ENCODE measurements at regions not wholly inside any gene's neighbourhood (a gene's known extent, or its start where the extent isn't known, plus 50 kb on each side); places are given as distances from the start of the nearest gene placed in this dataset.
"Not testable (repeated sequence)": the region's sequence is repeated elsewhere in the genome, so short reads cannot be mapped to it uniquely, and the experiment has no call there.

DNA sequence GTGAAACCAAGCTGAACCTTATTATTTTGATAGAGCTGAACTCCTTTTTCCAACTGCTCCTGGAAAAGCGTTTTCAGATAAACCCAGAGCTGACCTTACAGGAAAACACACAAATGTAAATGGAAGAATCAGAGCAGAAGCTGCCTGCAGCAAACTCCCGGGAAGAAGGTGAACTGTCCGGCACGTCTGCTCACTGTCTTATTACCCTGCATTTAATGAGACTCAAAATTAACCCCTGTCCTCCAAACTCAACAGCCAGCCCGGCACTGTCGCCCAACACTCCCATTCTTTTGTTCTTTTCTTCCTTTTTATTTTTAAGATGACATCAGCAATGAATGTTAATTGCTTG lies 1046.9 kb upstream of the FLRT2 start:
- no peak overlapping the region for H3K4me2 ChIP-seq
- H3K4me3 ChIP-seq = no peak overlapping the region

DNA sequence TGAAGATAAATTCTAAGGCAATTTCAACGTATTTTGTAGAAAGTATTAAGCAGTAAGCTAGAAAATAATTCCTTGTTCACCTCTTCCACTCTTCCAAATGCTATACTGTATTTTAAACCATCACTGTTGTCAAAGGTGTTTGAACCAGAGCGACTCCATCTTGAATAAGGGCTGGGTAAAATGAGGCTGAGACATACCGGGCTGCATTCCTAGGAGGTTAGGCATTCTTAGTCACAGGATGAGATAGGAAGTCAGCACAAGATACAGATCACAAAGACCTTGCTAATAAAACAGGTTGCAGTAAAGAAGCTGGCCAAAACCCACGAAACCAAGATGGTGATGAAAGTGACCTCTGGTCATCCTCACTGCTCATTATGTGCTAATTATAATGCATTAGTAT lies 1045.7 kb upstream of the FLRT2 start:
- FAIRE-seq; ATAC-seq; H3K4me2 ChIP-seq; H3K9me3 ChIP-seq; H3K4me3 ChIP-seq; H3K4me1 ChIP-seq; POLR2A ChIA-PET; H3K27ac ChIP-seq; DNase-seq (ENCODE audit: low read depth in 1 of 2, low spot score in 1 of 2); CTCF ChIA-PET: not testable (repeated sequence)
- WGBS (ENCODE audit: missing lambda C conversion rate) = 8% methylated on average over 4 of the region's 4 CpGs

More for the DNA sequence above, 1046.9 kb upstream of the FLRT2 start:
- CTCF ChIA-PET = no interaction called here
- no peak for FAIRE-seq
- ATAC-seq = no peak
- no peak overlapping the region for H3K27ac ChIP-seq
- H3K9me3 ChIP-seq = no peaks in the 10 kb centered on the region
- TF ChIP-seq FOXS1 (CRISPR knock-in tag; IDR thresholded peaks at IDR 0.05) (no peak), HEYL (CRISPR knock-in tag; IDR thresholded peaks at IDR 0.05) (no peak), EHF (CRISPR knock-in tag; IDR thresholded peaks at IDR 0.05) (no peak), EP300 (IDR thresholded peaks at IDR 0.05) (no peak), NPAS2 (CRISPR knock-in tag; IDR thresholded peaks at IDR 0.05; ENCODE audit: borderline replicate concordance) (no peak), RNF2 (IDR thresholded peaks at IDR 0.05; ENCODE audit: borderline replicate concordance, low read depth) (no peak)
- POLR2A ChIA-PET = no interaction called here
- H3K4me1 ChIP-seq = no peaks in the 10 kb centered on the region
- DNase-seq (ENCODE audit: low read depth in 1 of 2, low spot score in 1 of 2) = no peak
- WGBS (ENCODE audit: missing lambda C conversion rate) = 9% methylated on average over 6 of the region's 6 CpGs

DNA sequence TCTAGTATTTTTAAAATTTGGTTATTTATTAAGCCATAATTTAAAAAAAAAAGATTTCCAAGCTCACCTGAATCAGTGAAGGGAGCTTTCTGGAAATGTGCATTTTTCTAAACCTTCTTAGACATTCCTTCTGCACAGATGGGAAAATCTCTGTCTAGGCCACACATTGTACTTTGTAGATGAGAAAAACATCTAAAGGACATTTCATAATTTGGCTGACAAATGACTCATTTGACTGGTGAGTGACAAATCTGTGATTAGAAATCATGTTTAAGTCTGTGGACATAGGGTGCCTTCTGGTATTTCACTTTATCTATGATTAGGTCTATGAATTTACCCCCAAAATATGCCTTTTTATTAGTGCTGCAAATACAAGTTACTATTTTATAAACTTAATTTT lies 1044.9 kb upstream of the FLRT2 start:
- DNase-seq (ENCODE audit: low read depth in 1 of 2, low spot score in 1 of 2) = no peak
- TF ChIP-seq ZNF302 (CRISPR knock-in tag; IDR thresholded peaks at IDR 0.05) = no peak
- TF ChIP-seq ZSCAN20 (CRISPR knock-in tag; IDR thresholded peaks at IDR 0.05) = no peak
- TF ChIP-seq RNF2 (IDR thresholded peaks at IDR 0.05; ENCODE audit: borderline replicate concordance, low read depth) = no peak
- TF ChIP-seq HOXB13 (CRISPR knock-in tag; IDR thresholded peaks at IDR 0.05; ENCODE audit: low read depth) = no peak
- POLR2A ChIA-PET = no interaction called here
- CTCF ChIA-PET = no interaction called here
- no peak overlapping the region for H3K4me2 ChIP-seq
- H3K9me3 ChIP-seq = no peaks in the 10 kb centered on the region
- H3K4me1 ChIP-seq = no peaks in the 10 kb centered on the region
- H3K4me3 ChIP-seq = no peak overlapping the region
- no peak for ATAC-seq
- no peak for FAIRE-seq
- no peak overlapping the region for H3K27ac ChIP-seq

DNA sequence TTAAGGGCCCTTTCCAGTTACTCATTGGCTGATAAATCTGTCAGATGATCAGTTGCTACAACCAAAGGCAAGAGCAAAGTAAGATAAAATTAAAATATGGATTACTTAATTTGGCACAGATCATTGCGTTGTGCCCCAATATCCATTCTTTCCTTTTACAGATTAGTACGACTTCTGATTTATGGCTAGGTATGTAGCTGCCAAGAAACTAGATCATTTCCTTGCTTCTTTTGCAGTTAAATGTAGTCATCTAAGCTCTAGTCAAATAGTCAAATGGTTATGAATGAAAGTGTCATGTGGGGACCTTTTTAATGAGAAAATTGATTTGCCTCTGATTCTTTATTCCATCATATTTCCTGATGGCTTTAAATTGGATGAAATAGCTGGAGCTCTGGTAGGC lies 1039.9 kb upstream of the FLRT2 start:
- ChIA-PET CTCF (no interaction called here), POLR2A (no interaction called here)
- no peak for FAIRE-seq
- H3K27ac ChIP-seq = no peak overlapping the region
- H3K9me3 ChIP-seq = no peaks in the 10 kb centered on the region
- no peak for DNase-seq (ENCODE audit: low read depth in 1 of 2, low spot score in 1 of 2)
- 43% methylated on average over 2 of the region's 2 CpGs for WGBS (ENCODE audit: missing lambda C conversion rate)
- no peaks in the 10 kb centered on the region for H3K4me1 ChIP-seq
- H3K4me3 ChIP-seq = no peak overlapping the region
- ATAC-seq = no peak
- TF ChIP-seq FOSB (CRISPR knock-in tag; IDR thresholded peaks at IDR 0.05) (no peak), NFE2L2 (conservative IDR thresholded peaks at IDR 0.05; ENCODE audit: low read length) (no peak), ZFP36 (IDR thresholded peaks at IDR 0.05; ENCODE audit: borderline replicate concordance, partially characterized antibody) (no peak), RNF2 (IDR thresholded peaks at IDR 0.05; ENCODE audit: borderline replicate concordance, low read depth) (no peak)
- TF ChIP-seq, protein P1, sequence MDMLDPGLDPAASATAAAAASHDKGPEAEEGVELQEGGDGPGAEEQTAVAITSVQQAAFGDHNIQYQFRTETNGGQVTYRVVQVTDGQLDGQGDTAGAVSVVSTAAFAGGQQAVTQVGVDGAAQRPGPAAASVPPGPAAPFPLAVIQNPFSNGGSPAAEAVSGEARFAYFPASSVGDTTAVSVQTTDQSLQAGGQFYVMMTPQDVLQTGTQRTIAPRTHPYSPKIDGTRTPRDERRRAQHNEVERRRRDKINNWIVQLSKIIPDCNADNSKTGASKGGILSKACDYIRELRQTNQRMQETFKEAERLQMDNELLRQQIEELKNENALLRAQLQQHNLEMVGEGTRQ (IDR thresholded peaks at IDR 0.05) = no peak
- TF ChIP-seq, protein P2, sequence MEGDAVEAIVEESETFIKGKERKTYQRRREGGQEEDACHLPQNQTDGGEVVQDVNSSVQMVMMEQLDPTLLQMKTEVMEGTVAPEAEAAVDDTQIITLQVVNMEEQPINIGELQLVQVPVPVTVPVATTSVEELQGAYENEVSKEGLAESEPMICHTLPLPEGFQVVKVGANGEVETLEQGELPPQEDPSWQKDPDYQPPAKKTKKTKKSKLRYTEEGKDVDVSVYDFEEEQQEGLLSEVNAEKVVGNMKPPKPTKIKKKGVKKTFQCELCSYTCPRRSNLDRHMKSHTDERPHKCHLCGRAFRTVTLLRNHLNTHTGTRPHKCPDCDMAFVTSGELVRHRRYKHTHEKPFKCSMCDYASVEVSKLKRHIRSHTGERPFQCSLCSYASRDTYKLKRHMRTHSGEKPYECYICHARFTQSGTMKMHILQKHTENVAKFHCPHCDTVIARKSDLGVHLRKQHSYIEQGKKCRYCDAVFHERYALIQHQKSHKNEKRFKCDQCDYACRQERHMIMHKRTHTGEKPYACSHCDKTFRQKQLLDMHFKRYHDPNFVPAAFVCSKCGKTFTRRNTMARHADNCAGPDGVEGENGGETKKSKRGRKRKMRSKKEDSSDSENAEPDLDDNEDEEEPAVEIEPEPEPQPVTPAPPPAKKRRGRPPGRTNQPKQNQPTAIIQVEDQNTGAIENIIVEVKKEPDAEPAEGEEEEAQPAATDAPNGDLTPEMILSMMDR (IDR thresholded peaks at IDR 0.05) = no peak
- TF ChIP-seq, protein P3, sequence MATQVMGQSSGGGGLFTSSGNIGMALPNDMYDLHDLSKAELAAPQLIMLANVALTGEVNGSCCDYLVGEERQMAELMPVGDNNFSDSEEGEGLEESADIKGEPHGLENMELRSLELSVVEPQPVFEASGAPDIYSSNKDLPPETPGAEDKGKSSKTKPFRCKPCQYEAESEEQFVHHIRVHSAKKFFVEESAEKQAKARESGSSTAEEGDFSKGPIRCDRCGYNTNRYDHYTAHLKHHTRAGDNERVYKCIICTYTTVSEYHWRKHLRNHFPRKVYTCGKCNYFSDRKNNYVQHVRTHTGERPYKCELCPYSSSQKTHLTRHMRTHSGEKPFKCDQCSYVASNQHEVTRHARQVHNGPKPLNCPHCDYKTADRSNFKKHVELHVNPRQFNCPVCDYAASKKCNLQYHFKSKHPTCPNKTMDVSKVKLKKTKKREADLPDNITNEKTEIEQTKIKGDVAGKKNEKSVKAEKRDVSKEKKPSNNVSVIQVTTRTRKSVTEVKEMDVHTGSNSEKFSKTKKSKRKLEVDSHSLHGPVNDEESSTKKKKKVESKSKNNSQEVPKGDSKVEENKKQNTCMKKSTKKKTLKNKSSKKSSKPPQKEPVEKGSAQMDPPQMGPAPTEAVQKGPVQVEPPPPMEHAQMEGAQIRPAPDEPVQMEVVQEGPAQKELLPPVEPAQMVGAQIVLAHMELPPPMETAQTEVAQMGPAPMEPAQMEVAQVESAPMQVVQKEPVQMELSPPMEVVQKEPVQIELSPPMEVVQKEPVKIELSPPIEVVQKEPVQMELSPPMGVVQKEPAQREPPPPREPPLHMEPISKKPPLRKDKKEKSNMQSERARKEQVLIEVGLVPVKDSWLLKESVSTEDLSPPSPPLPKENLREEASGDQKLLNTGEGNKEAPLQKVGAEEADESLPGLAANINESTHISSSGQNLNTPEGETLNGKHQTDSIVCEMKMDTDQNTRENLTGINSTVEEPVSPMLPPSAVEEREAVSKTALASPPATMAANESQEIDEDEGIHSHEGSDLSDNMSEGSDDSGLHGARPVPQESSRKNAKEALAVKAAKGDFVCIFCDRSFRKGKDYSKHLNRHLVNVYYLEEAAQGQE (IDR thresholded peaks at IDR 0.05) = no peak
- no peak overlapping the region for H3K4me2 ChIP-seq
